DND-41 (cell line): ENCODE measurements at regions not wholly inside any gene's neighbourhood (a gene's known extent, or its start where the extent isn't known, plus 50 kb on each side); places are given as distances from the start of the nearest gene placed in this dataset.

Experiments used
- ATAC-seq: fragments of 200-7000 bp; cut with Tn5 transposase; 3 replicates; pipeline ENCODE4 v1.9.1; 2021; ENCODE audit warnings: low read depth; ENCODE audit not compliant: insufficient read depth
- DNase-seq: peaks from one replicate; pipeline ENCODE4 v3.0.0-alpha.2; 2020
- H2AFZ ChIP-seq: 2 replicates; pipeline ENCODE4 v1.6.0; 2012; ENCODE audit warnings: low read depth, low read length
- H3K27ac ChIP-seq: 2 replicates; pipeline ENCODE4 v1.5.1; 2012; ENCODE audit warnings: low read length, inconsistent platforms
- H3K27me3 ChIP-seq: fragments of 200-600 bp; sonication (generic); 2 replicates; pipeline ENCODE4 v1.6.0; 2012; ENCODE audit warnings: low read length, mild to moderate bottlenecking, inconsistent platforms; ENCODE audit not compliant: insufficient read depth, poor library complexity
- H3K36me3 ChIP-seq: 2 replicates; pipeline ENCODE4 v1.5.1; 2012; ENCODE audit warnings: low read length, inconsistent platforms; ENCODE audit not compliant: insufficient read depth
- H3K4me1 ChIP-seq: 2 replicates; pipeline ENCODE4 v1.5.1; 2012; ENCODE audit warnings: mild to moderate bottlenecking, low read length; ENCODE audit not compliant: insufficient read depth
- H3K4me2 ChIP-seq: 2 replicates; pipeline ENCODE4 v1.6.0; 2012; ENCODE audit warnings: mild to moderate bottlenecking, moderate library complexity, low read length, inconsistent platforms; ENCODE audit not compliant: insufficient read depth
- H3K4me3 ChIP-seq, 2 experiments: fragments of 200-600 bp in 1 of 2; shearing (Covaris generic) in 1 of 2; 2 replicates each; pipeline ENCODE4 v1.5.1; 2012 to 2016; ENCODE audit warnings: inconsistent platforms in 2 of 2, low read length in 2 of 2, mild to moderate bottlenecking in 2 of 2, low read depth in 1 of 2, moderate library complexity in 1 of 2
- H3K79me2 ChIP-seq: 2 replicates; pipeline ENCODE4 v1.6.0; 2012; ENCODE audit warnings: low read length, inconsistent platforms; ENCODE audit not compliant: insufficient read depth
- H3K9ac ChIP-seq: 2 replicates; pipeline ENCODE4 v1.6.0; 2012; ENCODE audit warnings: low read depth, mild to moderate bottlenecking, inconsistent platforms, low read length, moderate library complexity
- H3K9me3 ChIP-seq: 2 replicates; pipeline ENCODE4 v1.5.1; 2012; ENCODE audit warnings: low read length, moderate library complexity, mild to moderate bottlenecking, inconsistent platforms; ENCODE audit not compliant: insufficient read depth, severe bottlenecking
- H4K20me1 ChIP-seq: 2 replicates; pipeline ENCODE4 v1.6.0; 2012; ENCODE audit warnings: low read length; ENCODE audit not compliant: insufficient read depth
- CTCF ChIP-seq: IDR thresholded peaks from 2 replicates; pipeline ENCODE4 v1.5.1; 2012; ENCODE audit warnings: borderline replicate concordance, low read length, moderate library complexity, mild to moderate bottlenecking; ENCODE audit not compliant: poor library complexity, severe bottlenecking; ENCODE audit errors: extremely low read depth
- EZH2 ChIP-seq: IDR thresholded peaks from 3 replicates; pipeline ENCODE4 v1.6.1; 2012; ENCODE audit warnings: borderline replicate concordance, low read depth, mild to moderate bottlenecking, moderate library complexity, low read length, inconsistent platforms; ENCODE audit not compliant: severe bottlenecking

- no peaks in the 10 kb centered on the region for H3K79me2 ChIP-seq
- no peak overlapping the region for H3K4me2 ChIP-seq
- no peak overlapping the region for H3K9ac ChIP-seq
- ATAC-seq (no peak), DNase-seq (no peak)
- no peak overlapping the region for H3K4me3 ChIP-seq
- H2AFZ ChIP-seq = no peak overlapping the region
- no peak overlapping the region for H3K27ac ChIP-seq
- no peaks in the 10 kb centered on the region for H3K4me1 ChIP-seq
- H3K27me3 ChIP-seq = no peaks in the 10 kb centered on the region
- no peaks in the 10 kb centered on the region for H3K36me3 ChIP-seq
- H4K20me1 ChIP-seq = no peaks in the 10 kb centered on the region
- TF ChIP-seq CTCF = no peak
- TF ChIP-seq EZH2 = no peak
- H3K9me3 ChIP-seq = no peaks in the 10 kb centered on the region
Measured at GRCh38 chr12:46559311-46559710, 186.7 kb upstream of the SLC38A2 start.

GRCh38 chr12:46558677-46559076, 186.1 kb upstream of the SLC38A2 start:
- Histone ChIP-seq H4K20me1 (no peaks in the 10 kb centered on the region), H3K4me3 (no peak overlapping the region), H3K36me3 (no peaks in the 10 kb centered on the region), H2AFZ (no peak overlapping the region), H3K27me3 (no peaks in the 10 kb centered on the region), H3K27ac (no peak overlapping the region), H3K9me3 (no peaks in the 10 kb centered on the region), H3K4me1 (no peaks in the 10 kb centered on the region), H3K4me2 (no peak overlapping the region), H3K79me2 (no peaks in the 10 kb centered on the region), H3K9ac (no peak overlapping the region)
- DNase-seq = no peak
- ATAC-seq = no peak
- no peak for TF ChIP-seq CTCF
- TF ChIP-seq EZH2 = no peak

GRCh38 chr12:46557539-46558373, 185.2 kb upstream of the SLC38A2 start:
- Histone ChIP-seq H3K27ac (no peak overlapping the region), H4K20me1 (no peaks in the 10 kb centered on the region), H3K9me3 (no peaks in the 10 kb centered on the region), H3K4me1 (no peaks in the 10 kb centered on the region), H3K79me2 (no peaks in the 10 kb centered on the region), H2AFZ (no peak overlapping the region), H3K36me3 (no peaks in the 10 kb centered on the region), H3K27me3 (no peaks in the 10 kb centered on the region), H3K4me2 (no peak overlapping the region), H3K4me3 (no peak overlapping the region), H3K9ac (no peak overlapping the region)
- no peak for DNase-seq
- TF ChIP-seq CTCF (no peak), EZH2 (no peak)
- no peak for ATAC-seq
